GM12872 (cell line): ENCODE measurements at regions not wholly inside any gene's neighbourhood (a gene's known extent, or its start where the extent isn't known, plus 50 kb on each side); places are given as distances from the start of the nearest gene placed in this dataset.

ENCODE experiments used
- TF ChIP-seq, protein P1 (sequence below): IDR thresholded peaks from 3 replicates; pipeline ENCODE4 v1.5.1; 2011; ENCODE audit warnings: low read depth, mild to moderate bottlenecking, low read length, moderate library complexity; ENCODE audit not compliant: insufficient read depth

DNA sequence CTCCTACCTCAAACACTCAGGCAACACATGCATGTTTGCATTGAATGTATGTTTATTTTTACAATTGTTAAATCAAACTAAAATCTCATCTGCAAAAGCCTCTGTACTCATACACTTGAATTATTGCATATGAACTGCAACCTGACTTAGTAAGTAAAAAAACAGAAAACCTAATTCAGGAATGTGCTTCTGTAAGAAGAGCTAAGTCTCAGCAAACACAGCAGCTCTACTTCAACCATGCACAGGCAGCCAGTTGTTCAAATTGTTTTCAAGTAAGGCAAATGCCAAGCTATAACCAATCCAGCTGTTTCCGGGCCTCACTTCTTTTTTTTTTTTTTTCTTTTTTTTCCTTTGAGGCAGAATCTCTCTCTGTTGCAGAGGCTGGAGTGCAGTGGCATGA lies 93.5 kb upstream of the MALRD1 start:
- TF ChIP-seq, protein P1, sequence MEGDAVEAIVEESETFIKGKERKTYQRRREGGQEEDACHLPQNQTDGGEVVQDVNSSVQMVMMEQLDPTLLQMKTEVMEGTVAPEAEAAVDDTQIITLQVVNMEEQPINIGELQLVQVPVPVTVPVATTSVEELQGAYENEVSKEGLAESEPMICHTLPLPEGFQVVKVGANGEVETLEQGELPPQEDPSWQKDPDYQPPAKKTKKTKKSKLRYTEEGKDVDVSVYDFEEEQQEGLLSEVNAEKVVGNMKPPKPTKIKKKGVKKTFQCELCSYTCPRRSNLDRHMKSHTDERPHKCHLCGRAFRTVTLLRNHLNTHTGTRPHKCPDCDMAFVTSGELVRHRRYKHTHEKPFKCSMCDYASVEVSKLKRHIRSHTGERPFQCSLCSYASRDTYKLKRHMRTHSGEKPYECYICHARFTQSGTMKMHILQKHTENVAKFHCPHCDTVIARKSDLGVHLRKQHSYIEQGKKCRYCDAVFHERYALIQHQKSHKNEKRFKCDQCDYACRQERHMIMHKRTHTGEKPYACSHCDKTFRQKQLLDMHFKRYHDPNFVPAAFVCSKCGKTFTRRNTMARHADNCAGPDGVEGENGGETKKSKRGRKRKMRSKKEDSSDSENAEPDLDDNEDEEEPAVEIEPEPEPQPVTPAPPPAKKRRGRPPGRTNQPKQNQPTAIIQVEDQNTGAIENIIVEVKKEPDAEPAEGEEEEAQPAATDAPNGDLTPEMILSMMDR: no peak

DNA sequence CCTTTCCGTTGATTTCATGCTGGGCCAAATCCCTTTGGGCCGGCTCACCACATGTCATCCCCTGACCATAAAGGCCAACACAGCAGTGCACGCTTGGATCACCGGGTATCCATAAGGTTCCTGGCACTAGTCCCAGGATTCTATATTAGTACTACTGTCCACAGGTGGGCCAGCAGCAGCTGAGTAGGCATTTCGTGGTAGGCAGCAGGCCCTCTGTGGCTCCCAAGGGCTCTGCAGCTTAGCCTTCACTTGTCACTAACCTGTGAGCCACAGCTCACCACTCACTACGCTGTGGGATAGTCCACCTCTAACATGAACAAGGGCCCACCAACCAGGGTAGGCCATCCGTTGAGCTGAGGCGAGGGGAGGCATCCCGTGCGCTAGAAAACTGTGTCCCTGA lies 89.2 kb upstream of the MALRD1 start:
- TF ChIP-seq, protein P1: no peak

DNA sequence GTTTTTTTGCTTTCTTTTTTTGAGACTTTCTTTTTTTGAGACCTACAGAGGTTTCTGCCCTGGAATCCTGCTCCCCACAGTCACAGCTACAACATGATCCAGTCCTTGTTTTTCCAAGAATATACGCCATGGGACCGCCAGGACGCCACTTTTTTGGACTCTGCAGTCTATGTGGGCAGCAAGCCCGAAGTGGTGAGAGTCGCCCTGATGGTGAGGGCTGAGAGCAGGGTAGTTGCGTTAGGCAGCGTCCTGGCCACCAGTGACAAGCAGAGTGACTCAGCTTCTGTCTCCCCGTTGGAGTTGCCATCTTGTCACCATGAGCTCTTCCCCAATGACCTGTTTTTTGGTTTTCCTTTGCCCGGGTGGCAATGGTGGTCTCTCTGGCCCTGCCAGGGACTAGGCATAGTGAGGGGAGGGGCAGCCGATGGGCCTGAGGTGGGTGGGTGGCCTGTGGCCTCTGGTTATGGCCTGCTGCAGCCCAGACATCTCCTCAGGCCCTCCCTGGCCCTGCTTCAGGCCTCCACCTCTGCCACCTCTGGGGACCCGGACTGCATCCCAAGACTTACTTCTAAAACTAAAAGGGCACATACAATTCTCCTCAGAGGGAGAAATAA lies 88.0 kb upstream of the MALRD1 start:
- TF ChIP-seq, protein P1: no peak

DNA sequence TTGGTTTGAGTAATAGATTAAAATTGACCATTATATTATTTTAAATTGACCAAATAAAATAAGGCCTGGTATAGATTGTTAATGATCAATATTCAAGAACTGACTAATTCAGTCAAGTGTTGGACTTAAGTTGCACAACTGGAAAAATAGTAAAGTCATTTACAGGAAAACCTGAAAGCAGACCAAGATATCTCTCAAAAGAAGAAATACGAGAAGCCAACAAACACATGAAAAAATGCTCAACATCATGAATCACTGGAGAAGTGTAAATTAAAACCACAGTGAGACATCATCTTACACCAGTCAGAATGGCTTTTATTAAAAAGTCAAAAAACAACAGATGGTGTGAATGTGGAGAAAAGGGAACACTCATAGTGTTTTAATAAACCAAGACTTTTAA lies 80.4 kb upstream of the MALRD1 start:
- TF ChIP-seq, protein P1: no peak

DNA sequence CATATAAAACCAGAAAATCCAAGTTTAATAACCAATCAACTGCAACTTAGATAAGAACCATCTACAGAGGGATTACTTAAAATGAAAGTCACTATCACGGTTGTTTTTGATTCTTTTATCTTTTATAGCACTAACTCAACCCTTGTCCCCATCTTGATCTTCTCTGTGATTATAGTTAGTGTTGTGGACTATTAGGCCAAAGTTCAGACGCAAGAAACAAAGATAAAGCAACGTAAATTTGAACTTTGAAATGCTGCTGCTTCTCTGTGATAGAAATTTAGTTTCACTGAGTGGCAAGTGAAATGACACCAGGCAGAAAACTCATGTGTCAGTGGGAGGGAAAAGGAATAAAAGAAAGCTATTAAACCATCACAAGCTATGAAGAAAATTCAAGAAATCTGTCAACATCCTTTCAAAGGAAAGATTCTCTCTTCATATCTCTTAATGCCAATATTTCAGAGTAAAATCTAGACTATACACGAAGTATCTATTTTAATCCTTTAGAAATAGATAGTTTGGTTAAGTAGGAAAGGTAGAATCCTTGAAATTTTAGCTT lies 71.8 kb upstream of the MALRD1 start:
- TF ChIP-seq, protein P1: no peak

DNA sequence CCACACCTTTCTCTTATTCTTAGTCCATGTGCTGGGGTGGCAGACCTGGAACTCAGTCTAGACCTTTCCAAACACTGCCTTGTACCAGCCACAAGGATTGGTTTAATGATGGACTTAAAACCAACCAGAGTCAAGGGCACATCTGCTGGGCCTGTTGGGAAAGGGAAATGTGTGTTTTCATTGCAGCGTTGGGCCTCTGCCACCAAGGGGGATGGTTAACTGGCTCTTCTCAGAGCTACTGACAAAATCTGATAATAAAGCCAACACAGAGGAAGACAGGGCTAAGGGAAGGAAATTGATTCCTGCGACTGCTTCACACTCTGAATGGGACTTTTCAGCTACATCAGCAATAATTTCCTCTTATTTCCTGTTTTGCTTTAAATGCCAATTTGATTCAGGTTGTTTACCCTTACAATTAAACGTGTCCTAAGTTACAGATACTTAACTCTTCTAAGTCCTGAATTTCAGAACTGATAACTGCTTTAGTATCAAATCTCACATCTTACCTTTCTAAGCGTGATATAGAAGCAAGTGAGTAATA lies 68.4 kb upstream of the MALRD1 start:
- TF ChIP-seq, protein P1: no peak

DNA sequence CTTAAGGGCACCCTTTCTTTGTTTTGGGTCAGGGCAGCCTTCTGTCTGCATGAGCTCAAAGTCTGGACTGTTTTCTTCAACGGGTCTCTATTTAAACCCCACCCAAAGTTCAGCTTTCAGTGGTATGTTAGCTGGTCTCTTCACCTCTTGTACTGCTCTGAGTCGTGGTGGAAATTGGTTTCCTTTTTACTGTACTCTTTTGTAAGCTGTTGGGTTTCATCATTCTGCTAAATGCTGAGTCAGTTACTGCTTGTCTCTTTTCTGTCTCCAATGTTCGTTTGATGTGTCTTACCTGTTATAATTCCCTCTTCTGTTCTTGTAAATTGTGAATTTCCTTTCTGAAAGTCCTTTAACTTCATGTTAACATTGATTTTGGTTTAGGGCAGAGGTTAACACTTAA lies 64.1 kb upstream of the MALRD1 start:
- TF ChIP-seq, protein P1: no peak
